Naive thymus-derived CD4-positive, alpha-beta T cell (primary cell): ENCODE measurements at regions not wholly inside any gene's neighbourhood (a gene's known extent, or its start where the extent isn't known, plus 50 kb on each side); places are given as distances from the start of the nearest gene placed in this dataset.
"Not testable (repeated sequence)": the region's sequence is repeated elsewhere in the genome, so short reads cannot be mapped to it uniquely, and the experiment has no call there.

Experiments used
- ATAC-seq: fragments of 150-1000 bp; cut with Tn5 transposase; 2 replicates; pipeline ENCODE4 v1.10.0; 2021; ENCODE audit warnings: mild to moderate bottlenecking, moderate library complexity
- CTCF ChIA-PET: fragments of 350-600 bp; sonication (Branson Sonifier 250); formaldehyde crosslinking; loops from one replicate; lab custom pipeline; 2021; ENCODE audit warnings: antibody characterized with exemption; lab: Charles Lee
- POLR2A ChIA-PET: fragments of 350-600 bp; sonication (Branson Sonifier 250); formaldehyde crosslinking; loops from one replicate; lab custom pipeline; 2021; ENCODE audit warnings: antibody characterized with exemption, inconsistent platforms; lab: Charles Lee
- DNase-seq, 9 donors: peaks; one replicate each; pipeline versions ENCODE4 v3.0.0 to v3.0.0-alpha.2; 2020 to 2022; ENCODE audit warnings: mixed read lengths in 1 of 9
- H3K27ac ChIP-seq: one replicate; pipeline ENCODE4 v1.7.0; 2013; ENCODE audit warnings: mild to moderate bottlenecking, low read depth, low read length, moderate library complexity
- H3K27me3 ChIP-seq, 2 donors: one replicate each; pipeline ENCODE4 v1.7.0; 2013; ENCODE audit warnings: low read length in 2 of 2, mild to moderate bottlenecking in 2 of 2, moderate library complexity in 2 of 2; ENCODE audit not compliant: control insufficient read depth in 2 of 2, insufficient read depth in 2 of 2
- H3K36me3 ChIP-seq, 3 experiments: 1 replicate in 2 of 3; 2 replicates in 1 of 3; pipeline ENCODE4 v1.7.0; 2013; ENCODE audit warnings: low read length in 3 of 3, mild to moderate bottlenecking in 3 of 3, moderate library complexity in 1 of 3; ENCODE audit not compliant: insufficient read depth in 3 of 3, control insufficient read depth in 2 of 3
- H3K4me1 ChIP-seq, 2 donors: one replicate each; pipeline ENCODE4 v1.7.0; 2013; ENCODE audit warnings: low read length in 2 of 2, mild to moderate bottlenecking in 2 of 2, moderate library complexity in 1 of 2; ENCODE audit not compliant: control insufficient read depth in 2 of 2, insufficient read depth in 2 of 2
- H3K4me3 ChIP-seq: 2 replicates; pipeline ENCODE4 v1.7.0; 2013; ENCODE audit warnings: mild to moderate bottlenecking, low read length
- H3K9me3 ChIP-seq, 3 experiments: 1 replicate in 2 of 3; 2 replicates in 1 of 3; pipeline ENCODE4 v1.7.0; 2013; ENCODE audit warnings: low read length in 3 of 3; ENCODE audit not compliant: control insufficient read depth in 2 of 3
- H3K27ac Mint-ChIP-seq, 9 donors: one replicate each; pipeline ENCODE4 v1.8.0; 2020 to 2022; ENCODE audit warnings: mixed read lengths in 9 of 9, mild to moderate bottlenecking in 8 of 9, moderate library complexity in 5 of 9, inconsistent platforms in 2 of 9
- H3K27me3 Mint-ChIP-seq, 5 donors: one replicate each; pipeline ENCODE4 v1.8.0; 2021 to 2022; ENCODE audit warnings: mixed read lengths in 5 of 5, mild to moderate bottlenecking in 1 of 5
- H3K36me3 Mint-ChIP-seq, 5 donors: one replicate each; pipeline ENCODE4 v1.8.0; 2020 to 2022; ENCODE audit warnings: mixed read lengths in 5 of 5, mild to moderate bottlenecking in 3 of 5, inconsistent platforms in 1 of 5
- H3K4me1 Mint-ChIP-seq, 7 donors: one replicate each; pipeline ENCODE4 v1.8.0; 2020 to 2022; ENCODE audit warnings: mixed read lengths in 7 of 7, mild to moderate bottlenecking in 3 of 7, inconsistent platforms in 1 of 7
- H3K4me3 Mint-ChIP-seq, 10 donors: one replicate each; pipeline ENCODE4 v1.8.0; 2020 to 2022; ENCODE audit warnings: mild to moderate bottlenecking in 10 of 10, mixed read lengths in 10 of 10, moderate library complexity in 6 of 10, inconsistent platforms in 2 of 10
- H3K9me3 Mint-ChIP-seq, 11 donors: one replicate each; pipeline ENCODE4 v1.8.0; 2020 to 2022; ENCODE audit warnings: mixed read lengths in 11 of 11, mild to moderate bottlenecking in 4 of 11, inconsistent platforms in 1 of 11, moderate library complexity in 1 of 11
- intact Hi-C, 2 donors: fragments of 100-400 bp; cut with micrococcal nuclease; formaldehyde crosslinking; loops; one replicate each; pipeline ENCODE4 v1.15.1; 2023

DNA sequence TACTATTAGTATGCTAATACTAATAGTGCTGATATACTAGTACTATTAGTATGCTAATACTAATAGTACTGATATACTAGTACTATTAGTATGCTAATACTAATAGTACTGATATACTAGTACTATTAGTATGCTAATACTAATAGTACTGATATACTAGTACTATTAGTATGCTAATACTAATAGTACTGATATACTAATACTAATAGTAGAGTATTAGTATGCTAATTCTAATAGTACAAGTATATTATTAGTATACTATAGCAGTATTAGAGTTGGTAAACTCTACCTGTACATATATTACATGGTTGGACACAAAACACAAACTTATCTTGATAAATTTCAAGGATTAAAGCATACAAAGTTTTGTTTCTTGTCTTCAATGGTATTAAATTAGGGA, 722.9 kb downstream of the TRHDE start:
- H3K4me3 Mint-ChIP-seq, H3K27me3 ChIP-seq, H3K27ac ChIP-seq, H3K27me3 Mint-ChIP-seq, H3K36me3 Mint-ChIP-seq, H3K4me3 ChIP-seq, H3K9me3 Mint-ChIP-seq, ATAC-seq, H3K36me3 ChIP-seq, H3K27ac Mint-ChIP-seq, DNase-seq, H3K4me1 Mint-ChIP-seq, POLR2A ChIA-PET, H3K4me1 ChIP-seq, intact Hi-C loops, H3K9me3 ChIP-seq, CTCF ChIA-PET: not testable (repeated sequence)

- no peaks in the 10 kb centered on the region for H3K9me3 ChIP-seq
- Mint-ChIP-seq H3K4me1 (no peaks in the 10 kb centered on the region), H3K36me3 (no peaks in the 10 kb centered on the region), H3K9me3 (peaks cover 0 to 7% (median 0%) of the 10 kb centered on the region in 11 donors), H3K27me3 (no peaks in the 10 kb centered on the region), H3K4me3 (no peak overlapping the region), H3K27ac (no peak overlapping the region)
- ChIA-PET CTCF (no interaction called here), POLR2A (no interaction called here)
- ATAC-seq (no peak), DNase-seq (no peak)
- H3K27ac ChIP-seq: no peak overlapping the region
- no peaks in the 10 kb centered on the region for H3K4me1 ChIP-seq
- H3K27me3 ChIP-seq: no peaks in the 10 kb centered on the region
- no peaks in the 10 kb centered on the region for H3K36me3 ChIP-seq
- H3K4me3 ChIP-seq: no peak overlapping the region
- intact Hi-C loops: no loop called here
Measured at GRCh38 chr12:72995616-72996015, 723.4 kb downstream of the TRHDE start.

DNA sequence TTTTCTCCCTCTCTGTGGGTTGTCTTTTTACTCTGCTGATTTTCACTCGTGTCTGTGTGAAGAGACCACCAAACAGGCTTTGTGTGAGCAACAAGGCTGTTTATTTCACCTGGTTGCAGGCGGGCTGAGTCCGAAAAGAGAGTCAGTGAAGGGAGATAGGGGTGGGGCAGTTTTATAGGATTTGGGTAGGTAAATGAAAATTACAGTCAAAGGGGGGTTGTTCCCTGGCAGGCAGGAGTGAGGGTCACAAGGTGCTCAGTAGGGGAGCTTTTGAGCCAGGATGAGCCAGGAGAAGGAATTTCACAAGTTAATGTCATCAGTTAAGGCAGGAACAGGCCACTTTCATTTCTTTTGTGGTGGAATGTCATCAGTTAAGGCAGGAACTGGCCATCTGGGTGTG, 729.6 kb downstream of the TRHDE start:
- intact Hi-C loops, H3K4me3 ChIP-seq, H3K27ac ChIP-seq, H3K27me3 ChIP-seq, H3K4me1 ChIP-seq, DNase-seq, CTCF ChIA-PET, H3K27ac Mint-ChIP-seq, H3K36me3 ChIP-seq, H3K4me3 Mint-ChIP-seq, H3K9me3 Mint-ChIP-seq, ATAC-seq, H3K27me3 Mint-ChIP-seq, H3K4me1 Mint-ChIP-seq, POLR2A ChIA-PET, H3K9me3 ChIP-seq, H3K36me3 Mint-ChIP-seq: not testable (repeated sequence)

GRCh38 chr12:73002504-73002903, 730.3 kb downstream of the TRHDE start:
- H3K36me3 ChIP-seq, intact Hi-C loops, POLR2A ChIA-PET, H3K4me1 Mint-ChIP-seq, H3K4me1 ChIP-seq, H3K27ac Mint-ChIP-seq, CTCF ChIA-PET, H3K27me3 Mint-ChIP-seq, H3K4me3 Mint-ChIP-seq, H3K27ac ChIP-seq, H3K4me3 ChIP-seq, H3K27me3 ChIP-seq, H3K9me3 ChIP-seq, ATAC-seq, H3K36me3 Mint-ChIP-seq, H3K9me3 Mint-ChIP-seq, DNase-seq: not testable (repeated sequence)

GRCh38 chr12:73009138-73009834, 737.1 kb downstream of the TRHDE start:
- H3K9me3 ChIP-seq, H3K27ac Mint-ChIP-seq, H3K36me3 ChIP-seq, ATAC-seq, CTCF ChIA-PET, H3K27me3 Mint-ChIP-seq, H3K4me1 ChIP-seq, H3K4me1 Mint-ChIP-seq, H3K4me3 ChIP-seq, intact Hi-C loops, H3K27me3 ChIP-seq, POLR2A ChIA-PET, DNase-seq, H3K27ac ChIP-seq, H3K36me3 Mint-ChIP-seq, H3K4me3 Mint-ChIP-seq: not testable (repeated sequence)
- H3K9me3 Mint-ChIP-seq: peaks cover 0 to 37% (median 5%) of the 10 kb centered on the region in 11 donors

DNA sequence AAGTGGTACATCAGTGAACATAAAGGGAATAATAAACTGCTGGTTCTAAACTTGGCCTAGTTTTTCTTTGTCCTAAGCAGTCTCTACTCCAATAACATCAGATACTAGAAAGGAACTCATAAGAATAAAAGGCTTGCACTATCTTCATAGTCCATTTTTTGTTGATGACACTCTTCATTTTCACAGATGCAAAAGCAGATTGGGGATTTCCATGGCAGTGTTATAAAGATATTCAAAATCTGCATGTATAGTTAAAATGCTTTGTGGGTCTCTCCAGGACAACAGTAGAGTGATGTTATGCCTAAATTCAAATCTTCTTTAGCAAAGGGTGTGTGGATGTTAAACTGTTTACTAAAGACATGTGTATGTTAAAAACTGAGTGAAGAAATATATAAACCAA, 745.8 kb downstream of the TRHDE start:
- Histone ChIP-seq H3K4me3 (no peak overlapping the region), H3K4me1 (no peaks in the 10 kb centered on the region), H3K36me3 (no peaks in the 10 kb centered on the region), H3K27ac (no peak overlapping the region), H3K9me3 (no peaks in the 10 kb centered on the region), H3K27me3 (no peaks in the 10 kb centered on the region)
- Mint-ChIP-seq H3K27me3 (no peaks in the 10 kb centered on the region), H3K4me3 (no peak overlapping the region), H3K27ac (no peak overlapping the region), H3K4me1 (no peaks in the 10 kb centered on the region), H3K36me3 (no peaks in the 10 kb centered on the region), H3K9me3 (peaks cover under 1 to 28% (median 5%) of the 10 kb centered on the region in 11 donors)
- ChIA-PET POLR2A (interaction anchor here (0.6 kb wide), 1 partner anchor 674 kb away, joined by 3 read pairs; no protein-coding TSS in a partner anchor), CTCF (no interaction called here)
- DNase-seq (no peak), ATAC-seq (no peak)
- intact Hi-C loops: no loop called here

DNA sequence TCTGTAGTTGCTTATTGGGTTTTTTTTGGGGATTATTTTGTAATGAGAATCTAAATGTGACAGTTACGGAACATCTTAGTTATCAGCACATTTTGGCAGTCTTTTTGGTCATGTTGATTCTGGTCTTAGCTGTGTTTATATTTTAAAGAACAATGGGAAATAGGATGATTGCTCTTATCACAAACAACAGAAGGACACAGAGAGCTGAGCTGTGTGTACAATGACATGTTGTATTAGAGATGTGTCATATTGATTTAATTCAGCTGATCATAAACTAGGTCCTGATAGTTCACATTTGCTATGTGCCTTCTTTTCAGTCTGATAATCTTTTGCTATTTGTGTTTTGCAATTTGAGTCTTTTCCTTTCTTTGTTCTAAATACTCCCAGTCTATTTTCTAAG, 781.7 kb downstream of the TRHDE start:
- Histone ChIP-seq H3K27ac (no peak overlapping the region), H3K36me3 (no peaks in the 10 kb centered on the region), H3K27me3 (no peaks in the 10 kb centered on the region), H3K4me1 (no peaks in the 10 kb centered on the region), H3K4me3 (no peak overlapping the region), H3K9me3 (no peaks in the 10 kb centered on the region)
- intact Hi-C loops: no loop called here
- Mint-ChIP-seq H3K4me1 (no peaks in the 10 kb centered on the region), H3K27ac (no peak overlapping the region), H3K27me3 (no peaks in the 10 kb centered on the region), H3K9me3 (peaks cover 0 to 24% (median 5%) of the 10 kb centered on the region in 11 donors), H3K36me3 (peaks cover 0 to 5% (median 0%) of the 10 kb centered on the region in 5 donors), H3K4me3 (no peak overlapping the region)
- DNase-seq: no peak
- no peak for ATAC-seq
- CTCF ChIA-PET: no interaction called here
- POLR2A ChIA-PET: no interaction called here
